Stimulated activated CD8-positive, alpha-beta memory T cell treated with anti-CD3 and anti-CD28 coated beads, Interleukin-15, amount 100 ng/mL, for 1 hour (primary cell): ENCODE measurements at regions not wholly inside any gene's neighbourhood (a gene's known extent, or its start where the extent isn't known, plus 50 kb on each side); places are given as distances from the start of the nearest gene placed in this dataset.
"Not testable (repeated sequence)": the region's sequence is repeated elsewhere in the genome, so short reads cannot be mapped to it uniquely, and the experiment has no call there.

Experiments used
- DNase-seq: peaks from one replicate; pipeline ENCODE4 v3.0.0-alpha.2; 2020; ENCODE audit warnings: low read depth

DNA sequence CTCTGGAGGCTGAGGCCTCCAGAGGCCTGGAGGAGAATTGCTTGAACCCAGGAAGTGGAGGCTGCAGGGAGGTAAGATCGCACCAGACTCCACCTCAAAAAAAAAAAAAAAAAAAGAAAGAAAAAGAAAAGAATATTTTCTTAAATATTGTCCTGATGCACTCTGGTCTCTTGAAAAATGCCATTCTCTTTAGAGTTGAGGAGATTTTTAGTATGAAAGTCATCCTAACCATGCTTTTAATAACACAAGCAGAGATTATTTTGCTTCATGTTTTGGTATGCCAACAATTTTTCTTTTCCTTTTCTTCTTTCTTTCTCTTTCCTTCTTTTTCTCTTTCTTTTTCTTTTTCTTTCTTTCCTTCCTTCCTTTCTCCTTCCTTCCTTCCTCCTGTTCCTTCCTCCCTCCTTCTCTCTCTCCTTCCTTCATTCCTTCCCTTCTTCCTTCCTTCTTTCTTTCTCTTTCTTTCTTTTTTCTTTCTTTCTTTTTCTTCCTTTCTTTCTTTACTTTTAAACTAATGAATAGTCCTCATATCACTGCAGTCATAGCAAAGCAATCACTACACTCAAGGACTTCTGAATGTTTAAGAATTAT is 116.9 kb upstream of the CCNH start:
- DNase-seq, result no peak

DNA sequence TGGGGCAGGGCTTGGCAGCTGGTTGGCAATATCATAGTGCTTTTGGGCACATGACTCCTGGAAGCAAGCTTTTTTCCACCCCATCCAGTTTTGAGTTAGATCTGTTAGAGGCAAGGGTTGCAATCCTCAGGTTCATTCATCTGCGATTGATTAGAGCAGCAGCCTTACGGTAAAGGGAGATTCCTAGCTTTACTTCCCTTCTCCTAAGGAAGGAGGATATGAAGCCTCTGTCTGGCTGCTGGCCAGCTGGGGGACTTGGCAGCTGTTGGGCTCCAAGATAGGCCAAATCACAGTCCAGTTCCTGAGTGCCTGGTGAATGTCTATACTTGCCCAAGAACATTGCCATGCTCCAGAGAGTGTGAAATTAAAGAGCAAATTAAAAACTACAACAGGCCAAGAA is 113.4 kb upstream of the CCNH start:
- no peak for DNase-seq

DNA sequence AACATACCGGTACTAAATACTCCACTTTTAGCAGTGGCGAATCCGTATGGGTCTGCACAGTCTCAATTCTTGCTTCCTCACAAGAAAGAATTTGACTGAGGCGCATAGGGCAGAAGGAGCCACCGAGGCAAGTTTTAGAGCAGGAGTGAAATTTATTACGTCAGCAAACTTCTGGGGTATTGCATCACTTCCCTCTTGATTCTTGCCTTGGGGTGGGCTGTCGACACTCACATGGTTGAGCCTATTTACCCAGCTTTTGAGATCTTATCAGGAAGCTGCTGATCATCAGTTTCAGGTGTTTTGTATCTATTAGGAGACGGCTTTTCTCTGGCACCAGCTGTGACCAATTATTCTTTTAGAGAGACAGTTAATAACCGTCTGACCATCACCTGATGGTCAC is 111.5 kb upstream of the CCNH start:
- DNase-seq, result no peak

DNA sequence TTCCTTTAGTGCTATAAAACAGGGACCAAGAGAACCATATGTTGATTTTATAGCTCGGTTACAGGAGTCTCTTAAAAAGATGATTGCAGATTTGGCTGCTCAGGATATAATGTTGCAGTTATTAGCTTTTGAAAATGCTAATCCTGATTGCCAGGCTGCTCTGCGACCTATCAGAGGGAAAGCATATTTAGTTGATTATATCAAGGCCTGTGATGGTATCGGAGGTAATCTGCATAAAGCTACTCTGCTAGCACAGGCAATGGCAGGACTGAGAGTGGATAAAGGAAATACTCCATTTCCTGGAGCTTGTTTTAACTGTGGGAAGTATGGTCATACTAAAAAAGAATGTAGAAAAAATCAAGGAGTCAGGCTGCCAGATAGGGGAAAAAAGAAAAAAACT is 99.0 kb upstream of the CCNH start:
- DNase-seq, result not testable (repeated sequence)

GRCh38 chr5:87503004-87503403 is 90.3 kb upstream of the CCNH start:
- no peak for DNase-seq

DNA sequence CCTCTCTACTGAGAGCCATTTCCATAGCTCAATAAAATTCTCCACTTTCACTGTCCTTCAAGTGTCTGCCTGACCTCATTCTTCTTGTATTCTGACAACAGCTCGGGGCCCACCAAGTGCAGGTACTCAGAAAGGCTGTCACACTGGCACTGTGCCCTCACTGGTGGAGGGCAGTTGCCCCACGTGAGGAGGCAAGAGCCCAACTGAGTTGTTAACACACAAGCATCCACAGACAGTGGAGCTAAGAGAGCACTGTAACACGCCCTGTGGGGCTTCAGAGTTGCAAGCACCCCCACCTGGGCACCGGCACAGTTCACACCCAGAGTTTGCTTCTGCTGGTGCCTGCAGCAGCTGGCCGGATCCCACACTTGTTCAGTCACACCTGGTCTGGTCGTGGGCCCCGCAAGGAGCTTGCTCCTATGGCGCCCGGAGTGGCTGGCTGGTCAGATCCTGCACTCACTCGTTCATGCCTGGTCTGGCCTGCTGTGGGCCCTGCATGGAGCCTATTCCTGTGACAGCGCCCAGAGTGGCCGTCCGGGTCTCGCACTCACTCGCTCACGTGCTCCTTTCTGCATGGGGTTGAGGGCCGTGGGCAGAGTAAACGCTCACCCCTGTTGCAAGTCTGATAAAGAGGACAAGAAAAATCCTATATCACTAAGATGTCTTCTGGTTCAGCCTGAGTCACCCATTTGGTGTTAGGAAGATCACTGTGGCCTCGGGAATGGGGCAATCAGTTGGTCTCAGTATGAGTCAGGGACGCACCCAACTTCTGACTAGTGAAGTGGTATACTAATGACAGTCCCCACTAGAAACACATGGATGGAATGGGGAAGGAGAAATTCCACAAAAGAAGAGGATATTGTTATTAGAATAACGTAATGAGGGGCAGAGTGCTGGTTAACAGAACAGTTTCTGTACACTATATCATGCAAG is 87.0 kb upstream of the CCNH start:
- DNase-seq, result no peak
